ENCODE measurements at regions not wholly inside any gene's neighbourhood (a gene's known extent, or its start where the extent isn't known, plus 50 kb on each side); places are given as distances from the start of the nearest gene placed in this dataset.
A peak's percentile ranks its signal among the peaks of the same experiment; 100 is the strongest.
"Not testable (repeated sequence)": the region's sequence is repeated elsewhere in the genome, so short reads cannot be mapped to it uniquely, and the experiment has no call there.

- peaks cover 9 to 12% of the 10 kb centered on the region in 2 donors for H3K4me1 Mint-ChIP-seq (ENCODE audit: low read depth in 2 of 2)
- H3K27ac Mint-ChIP-seq; H3K4me3 Mint-ChIP-seq; DNase-seq; ATAC-seq (replicated peaks); H3K27me3 Mint-ChIP-seq; H3K9me3 Mint-ChIP-seq; H3K36me3 Mint-ChIP-seq (ENCODE audit: insufficient read depth): not testable (repeated sequence)
Measured at GRCh38 chr7:65797566-65797965, 75.3 kb upstream of the VKORC1L1 start.

- Mint-ChIP-seq H3K27me3 (no peaks in the 10 kb centered on the region), H3K27ac (peak overlapping the region; percentile 46 to 50), H3K4me3 (peak overlapping the region; percentile 6 to 15)
Measured at GRCh38 chr7:65798111-65799075, 74.5 kb upstream of the VKORC1L1 start.

GRCh38 chr7:65800191-65800590 is 72.7 kb upstream of the VKORC1L1 start:
- not testable (repeated sequence) for H3K36me3 Mint-ChIP-seq (ENCODE audit: insufficient read depth); H3K27me3 Mint-ChIP-seq; ATAC-seq (replicated peaks); DNase-seq; H3K27ac Mint-ChIP-seq; H3K4me3 Mint-ChIP-seq; H3K9me3 Mint-ChIP-seq
- peaks cover 9 to 12% of the 10 kb centered on the region in 2 donors for H3K4me1 Mint-ChIP-seq (ENCODE audit: low read depth in 2 of 2)

More at GRCh38 chr7:65798111-65799075, 74.5 kb upstream of the VKORC1L1 start:
- Mint-ChIP-seq H3K9me3 (no peaks in the 10 kb centered on the region), H3K36me3 (ENCODE audit: insufficient read depth) (no peaks in the 10 kb centered on the region), H3K4me1 (ENCODE audit: low read depth in 2 of 2) (peaks cover 9 to 12% of the 10 kb centered on the region in 2 donors)
- DNase-seq (peak; percentile 3 to 10 (median 10)), ATAC-seq (replicated peaks) (peak; percentile 96)

GRCh38 chr7:65800890-65801341 is 72.0 kb upstream of the VKORC1L1 start:
- Mint-ChIP-seq H3K4me1 (ENCODE audit: low read depth in 2 of 2) (peaks cover 9 to 12% of the 10 kb centered on the region in 2 donors), H3K36me3 (ENCODE audit: insufficient read depth) (no peaks in the 10 kb centered on the region), H3K9me3 (no peaks in the 10 kb centered on the region), H3K27me3 (no peaks in the 10 kb centered on the region), H3K4me3 (no peak overlapping the region), H3K27ac (no peak overlapping the region)
- ATAC-seq (replicated peaks) (no peak), DNase-seq (no peak)

GRCh38 chr7:65804887-65805286 is 68.0 kb upstream of the VKORC1L1 start:
- ATAC-seq (replicated peaks), result no peak
- DNase-seq, result no peak
- Mint-ChIP-seq H3K27ac (no peak overlapping the region), H3K27me3 (no peaks in the 10 kb centered on the region), H3K36me3 (ENCODE audit: insufficient read depth) (no peaks in the 10 kb centered on the region), H3K4me3 (no peak overlapping the region), H3K9me3 (no peaks in the 10 kb centered on the region), H3K4me1 (ENCODE audit: low read depth in 2 of 2) (no peaks in the 10 kb centered on the region)

- not testable (repeated sequence) for H3K27me3 Mint-ChIP-seq; H3K4me3 Mint-ChIP-seq; H3K9me3 Mint-ChIP-seq; H3K4me1 Mint-ChIP-seq (ENCODE audit: low read depth in 2 of 2); ATAC-seq (replicated peaks); DNase-seq; H3K36me3 Mint-ChIP-seq (ENCODE audit: insufficient read depth)
- peak overlapping the region in 1 of 2 donors; percentile 53 for H3K27ac Mint-ChIP-seq
Measured at GRCh38 chr7:65807067-65807466, 65.8 kb upstream of the VKORC1L1 start.

GRCh38 chr7:65809259-65809981 is 63.5 kb upstream of the VKORC1L1 start:
- no peak for ATAC-seq (replicated peaks)
- DNase-seq, result no peak
- Mint-ChIP-seq H3K4me1 (ENCODE audit: low read depth in 2 of 2) (no peaks in the 10 kb centered on the region), H3K27ac (no peak overlapping the region), H3K4me3 (no peak overlapping the region), H3K27me3 (no peaks in the 10 kb centered on the region), H3K36me3 (ENCODE audit: insufficient read depth) (no peaks in the 10 kb centered on the region), H3K9me3 (no peaks in the 10 kb centered on the region)

- no peak overlapping the region for H3K4me3 Mint-ChIP-seq
Measured at GRCh38 chr7:65809982-65810288, 62.9 kb upstream of the VKORC1L1 start.

GRCh38 chr7:65812281-65812680 is 60.6 kb upstream of the VKORC1L1 start:
- H3K4me3 Mint-ChIP-seq, result no peak overlapping the region
- DNase-seq, result no peak
- no peak for ATAC-seq (replicated peaks)
- H3K4me1 Mint-ChIP-seq (ENCODE audit: low read depth in 2 of 2), result no peaks in the 10 kb centered on the region
- no peaks in the 10 kb centered on the region for H3K36me3 Mint-ChIP-seq (ENCODE audit: insufficient read depth)
- H3K9me3 Mint-ChIP-seq, result no peaks in the 10 kb centered on the region
- no peak overlapping the region for H3K27ac Mint-ChIP-seq
- no peaks in the 10 kb centered on the region for H3K27me3 Mint-ChIP-seq

More at GRCh38 chr7:65809982-65810288, 62.9 kb upstream of the VKORC1L1 start:
- no peaks in the 10 kb centered on the region for H3K36me3 Mint-ChIP-seq (ENCODE audit: insufficient read depth)
- no peak for DNase-seq
- H3K9me3 Mint-ChIP-seq, result no peaks in the 10 kb centered on the region
- no peak for ATAC-seq (replicated peaks)
- no peaks in the 10 kb centered on the region for H3K27me3 Mint-ChIP-seq
- no peaks in the 10 kb centered on the region for H3K4me1 Mint-ChIP-seq (ENCODE audit: low read depth in 2 of 2)
- H3K27ac Mint-ChIP-seq, result no peak overlapping the region

- H3K9me3 Mint-ChIP-seq; H3K4me3 Mint-ChIP-seq; DNase-seq; H3K36me3 Mint-ChIP-seq (ENCODE audit: insufficient read depth); H3K27me3 Mint-ChIP-seq; H3K4me1 Mint-ChIP-seq (ENCODE audit: low read depth in 2 of 2); ATAC-seq (replicated peaks); H3K27ac Mint-ChIP-seq: not testable (repeated sequence)
Measured at GRCh38 chr7:65814556-65815167, 58.2 kb upstream of the VKORC1L1 start.

- DNase-seq (no peak), ATAC-seq (replicated peaks) (no peak)
- no peak overlapping the region for H3K27ac Mint-ChIP-seq
- H3K4me3 Mint-ChIP-seq, result no peak overlapping the region
- no peaks in the 10 kb centered on the region for H3K36me3 Mint-ChIP-seq (ENCODE audit: insufficient read depth)
- no peaks in the 10 kb centered on the region for H3K9me3 Mint-ChIP-seq
- no peaks in the 10 kb centered on the region for H3K27me3 Mint-ChIP-seq
- H3K4me1 Mint-ChIP-seq (ENCODE audit: low read depth in 2 of 2), result no peaks in the 10 kb centered on the region
Measured at GRCh38 chr7:65820287-65820950, 52.5 kb upstream of the VKORC1L1 start.

Data from effector memory CD8-positive, alpha-beta T cell (primary cell).